HL-60/S4 treated with retinoic acid at 250 ng/mL for 4 days and 3 days (cell line): ENCODE measurements at regions not wholly inside any gene's neighbourhood (a gene's known extent, or its start where the extent isn't known, plus 50 kb on each side); places are given as distances from the start of the nearest gene placed in this dataset.

Experiments
- in situ Hi-C: fragments of 300-500 bp; cut with MboI; formaldehyde crosslinking; loops from 2 replicates; pipeline ENCODE4 v1.7.0; 2022; ENCODE audit warnings: low sequenced_read_pairs

- in situ Hi-C loops: no loop called here
Measured at GRCh38 chr1:185593271-185593670, 140.9 kb upstream of the HMCN1 start.

GRCh38 chr1:185585770-185586169, 148.4 kb upstream of the HMCN1 start:
- in situ Hi-C loops: no loop called here

- in situ Hi-C loops: no loop called here
Measured at GRCh38 chr1:185581961-185582725, 152.0 kb upstream of the HMCN1 start.

- in situ Hi-C loops: no loop called here
Measured at GRCh38 chr1:185581020-185581419, 153.2 kb upstream of the HMCN1 start.

GRCh38 chr1:185578293-185578692, 155.9 kb upstream of the HMCN1 start:
- in situ Hi-C loops: no loop called here

GRCh38 chr1:185574139-185574875, 159.9 kb upstream of the HMCN1 start:
- in situ Hi-C loops: no loop called here

GRCh38 chr1:185573677-185574076, 160.5 kb upstream of the HMCN1 start:
- in situ Hi-C loops: no loop called here

GRCh38 chr1:185573162-185573561, 161.0 kb upstream of the HMCN1 start:
- in situ Hi-C loops: no loop called here

GRCh38 chr1:185570962-185571361, 163.2 kb upstream of the HMCN1 start:
- in situ Hi-C loops: no loop called here

- in situ Hi-C loops: no loop called here
Measured at GRCh38 chr1:185568155-185569123, 165.8 kb upstream of the HMCN1 start.

GRCh38 chr1:185567440-185567839, 166.8 kb upstream of the HMCN1 start:
- in situ Hi-C loops: no loop called here

GRCh38 chr1:185566995-185567394, 167.2 kb upstream of the HMCN1 start:
- in situ Hi-C loops: no loop called here

GRCh38 chr1:185565302-185565701, 168.9 kb upstream of the HMCN1 start:
- in situ Hi-C loops: no loop called here

- in situ Hi-C loops: no loop called here
Measured at GRCh38 chr1:185564816-185565215, 169.4 kb upstream of the HMCN1 start.

GRCh38 chr1:185562461-185563359, 171.5 kb upstream of the HMCN1 start:
- in situ Hi-C loops: no loop called here

- in situ Hi-C loops: no loop called here
Measured at GRCh38 chr1:185561629-185562028, 172.6 kb upstream of the HMCN1 start.

GRCh38 chr1:185560760-185561159, 173.4 kb upstream of the HMCN1 start:
- in situ Hi-C loops: no loop called here

GRCh38 chr1:185559684-185560331, 174.4 kb upstream of the HMCN1 start:
- in situ Hi-C loops: no loop called here

GRCh38 chr1:185559151-185559550, 175.0 kb upstream of the HMCN1 start:
- in situ Hi-C loops: no loop called here

- in situ Hi-C loops: no loop called here
Measured at GRCh38 chr1:185556561-185556960, 177.6 kb upstream of the HMCN1 start.
